ENCODE measurements at regions not wholly inside any gene's neighbourhood (a gene's known extent, or its start where the extent isn't known, plus 50 kb on each side); places are given as distances from the start of the nearest gene placed in this dataset.
A peak's percentile ranks its signal among the peaks of the same experiment; 100 is the strongest.
"Not testable (repeated sequence)": the region's sequence is repeated elsewhere in the genome, so short reads cannot be mapped to it uniquely, and the experiment has no call there.

DNA sequence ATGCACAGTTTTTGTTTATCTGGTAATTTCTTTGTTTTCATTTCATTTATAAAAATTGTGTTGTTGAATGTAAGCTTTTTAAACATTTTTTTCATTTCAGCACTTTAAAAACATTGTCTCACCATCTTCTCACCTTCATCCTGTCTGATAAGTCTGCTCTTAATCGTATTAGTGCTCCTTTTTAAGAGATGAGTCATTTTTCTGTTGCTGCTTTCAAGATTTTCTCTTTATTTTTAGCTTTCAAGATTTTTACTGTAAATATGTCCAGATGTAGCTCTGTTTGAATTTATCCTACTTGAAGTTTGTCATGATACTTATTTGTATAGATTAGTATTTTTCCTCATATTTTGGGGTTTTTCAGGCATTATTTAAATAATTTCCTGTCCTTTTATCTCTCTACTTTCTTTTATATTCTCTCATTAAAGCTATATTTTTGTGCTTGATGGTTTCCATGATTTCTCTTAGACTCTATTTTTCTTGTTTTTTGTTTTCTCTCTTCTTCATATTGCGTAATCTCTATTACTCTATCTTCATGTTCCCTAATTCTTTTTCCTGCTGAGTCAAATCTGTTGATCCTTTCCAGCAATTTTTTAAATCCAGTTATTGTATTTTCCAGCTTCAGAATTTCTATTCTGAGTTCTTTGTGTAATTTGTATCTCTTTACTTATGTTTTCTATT is 1400.4 kb upstream of the PCDH7 start:
- H3K27me3 ChIP-seq (ENCODE audit: control insufficient read depth, insufficient read depth, low read length): no peaks in the 10 kb centered on the region
- H3K36me3 ChIP-seq (ENCODE audit: control insufficient read depth, insufficient read depth, low read length): no peaks in the 10 kb centered on the region
- H3K4me1 ChIP-seq (ENCODE audit: control insufficient read depth, insufficient read depth, low read length): peaks cover 3% of the 10 kb centered on the region; the same call in 1 of the 2 replicates
- no peak overlapping the region for H3K4me3 ChIP-seq (ENCODE audit: low read depth, low read length)
- no peaks in the 10 kb centered on the region for H3K9me3 ChIP-seq (ENCODE audit: control insufficient read depth, insufficient read depth, low read length)
- no peak overlapping the region for H3K9ac ChIP-seq (ENCODE audit: low read depth, low read length)
- no peak overlapping the region for H3K27ac ChIP-seq (ENCODE audit: low read depth, low read length)

GRCh38 chr4:29320947-29321620 is 1399.1 kb upstream of the PCDH7 start:
- Histone ChIP-seq H3K36me3 (ENCODE audit: control insufficient read depth, insufficient read depth, low read length) (no peaks in the 10 kb centered on the region), H3K9me3 (ENCODE audit: control insufficient read depth, insufficient read depth, low read length) (no peaks in the 10 kb centered on the region), H3K27me3 (ENCODE audit: control insufficient read depth, insufficient read depth, low read length) (no peaks in the 10 kb centered on the region), H3K27ac (ENCODE audit: low read depth, low read length) (no peak overlapping the region), H3K9ac (ENCODE audit: low read depth, low read length) (no peak overlapping the region), H3K4me1 (ENCODE audit: control insufficient read depth, insufficient read depth, low read length) (peaks cover 3% of the 10 kb centered on the region; the same call in 1 of the 2 replicates), H3K4me3 (ENCODE audit: low read depth, low read length) (no peak overlapping the region)

GRCh38 chr4:29326004-29326403 is 1394.2 kb upstream of the PCDH7 start:
- H3K4me1 ChIP-seq (ENCODE audit: control insufficient read depth, insufficient read depth, low read length): peaks cover 3% of the 10 kb centered on the region; the same call in 1 of the 2 replicates
- no peaks in the 10 kb centered on the region for H3K9me3 ChIP-seq (ENCODE audit: control insufficient read depth, insufficient read depth, low read length)
- H3K27me3 ChIP-seq (ENCODE audit: control insufficient read depth, insufficient read depth, low read length): no peaks in the 10 kb centered on the region
- no peak overlapping the region for H3K27ac ChIP-seq (ENCODE audit: low read depth, low read length)
- no peak overlapping the region for H3K4me3 ChIP-seq (ENCODE audit: low read depth, low read length)
- no peak overlapping the region for H3K9ac ChIP-seq (ENCODE audit: low read depth, low read length)
- no peaks in the 10 kb centered on the region for H3K36me3 ChIP-seq (ENCODE audit: control insufficient read depth, insufficient read depth, low read length)

- H3K9me3 ChIP-seq (ENCODE audit: control insufficient read depth, insufficient read depth, low read length): no peaks in the 10 kb centered on the region
- H3K36me3 ChIP-seq (ENCODE audit: control insufficient read depth, insufficient read depth, low read length): no peaks in the 10 kb centered on the region
- H3K27ac ChIP-seq (ENCODE audit: low read depth, low read length): no peak overlapping the region
- H3K27me3 ChIP-seq (ENCODE audit: control insufficient read depth, insufficient read depth, low read length): no peaks in the 10 kb centered on the region
- H3K4me1 ChIP-seq (ENCODE audit: control insufficient read depth, insufficient read depth, low read length): peaks cover 3% of the 10 kb centered on the region; the same call in 1 of the 2 replicates
- no peak overlapping the region for H3K9ac ChIP-seq (ENCODE audit: low read depth, low read length)
- H3K4me3 ChIP-seq (ENCODE audit: low read depth, low read length): no peak overlapping the region
Observed at GRCh38 chr4:29326816-29327215, 1393.4 kb upstream of the PCDH7 start.

- H3K27me3 ChIP-seq (ENCODE audit: control insufficient read depth, insufficient read depth, low read length): no peaks in the 10 kb centered on the region
- H3K4me1 ChIP-seq (ENCODE audit: control insufficient read depth, insufficient read depth, low read length): no peaks in the 10 kb centered on the region
- no peak overlapping the region for H3K27ac ChIP-seq (ENCODE audit: low read depth, low read length)
- H3K9ac ChIP-seq (ENCODE audit: low read depth, low read length): no peak overlapping the region
- H3K4me3 ChIP-seq (ENCODE audit: low read depth, low read length): no peak overlapping the region
- H3K9me3 ChIP-seq (ENCODE audit: control insufficient read depth, insufficient read depth, low read length): no peaks in the 10 kb centered on the region
- no peaks in the 10 kb centered on the region for H3K36me3 ChIP-seq (ENCODE audit: control insufficient read depth, insufficient read depth, low read length)
Observed at GRCh38 chr4:29336861-29337260, 1383.3 kb upstream of the PCDH7 start.

DNA sequence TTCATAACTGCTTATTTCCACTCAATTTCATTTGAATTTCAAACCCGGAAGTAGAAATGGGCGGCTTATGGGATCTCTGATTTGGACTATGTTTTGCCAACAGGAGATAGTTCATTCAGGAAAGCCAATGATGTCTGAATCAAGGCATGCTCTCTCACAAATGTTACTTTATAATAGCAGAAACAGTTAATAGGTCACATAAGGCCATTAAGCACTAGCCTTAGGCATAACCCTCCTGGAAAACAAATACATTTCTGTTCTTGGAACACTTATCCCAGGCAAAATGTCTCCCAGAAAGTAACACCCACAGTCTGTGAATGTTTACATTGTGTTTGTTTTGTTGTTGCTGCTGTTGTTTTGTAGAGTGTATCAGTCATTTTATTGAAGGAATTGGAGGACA is 1347.2 kb upstream of the PCDH7 start:
- no peaks in the 10 kb centered on the region for H3K27me3 ChIP-seq (ENCODE audit: control insufficient read depth, insufficient read depth, low read length)
- H3K4me1 ChIP-seq (ENCODE audit: control insufficient read depth, insufficient read depth, low read length): peaks cover 15% of the 10 kb centered on the region
- no peak overlapping the region for H3K4me3 ChIP-seq (ENCODE audit: low read depth, low read length)
- H3K9ac ChIP-seq (ENCODE audit: low read depth, low read length): no peak overlapping the region
- no peaks in the 10 kb centered on the region for H3K36me3 ChIP-seq (ENCODE audit: control insufficient read depth, insufficient read depth, low read length)
- no peaks in the 10 kb centered on the region for H3K9me3 ChIP-seq (ENCODE audit: control insufficient read depth, insufficient read depth, low read length)
- H3K27ac ChIP-seq (ENCODE audit: low read depth, low read length): no peak overlapping the region

GRCh38 chr4:29375716-29376115 is 1344.5 kb upstream of the PCDH7 start:
- Histone ChIP-seq H3K9ac (ENCODE audit: low read depth, low read length) (no peak overlapping the region), H3K27ac (ENCODE audit: low read depth, low read length) (peak overlapping the region; percentile 22), H3K36me3 (ENCODE audit: control insufficient read depth, insufficient read depth, low read length) (no peaks in the 10 kb centered on the region), H3K27me3 (ENCODE audit: control insufficient read depth, insufficient read depth, low read length) (no peaks in the 10 kb centered on the region), H3K4me3 (ENCODE audit: low read depth, low read length) (no peak overlapping the region), H3K4me1 (ENCODE audit: control insufficient read depth, insufficient read depth, low read length) (peaks cover 15% of the 10 kb centered on the region), H3K9me3 (ENCODE audit: control insufficient read depth, insufficient read depth, low read length) (no peaks in the 10 kb centered on the region)

DNA sequence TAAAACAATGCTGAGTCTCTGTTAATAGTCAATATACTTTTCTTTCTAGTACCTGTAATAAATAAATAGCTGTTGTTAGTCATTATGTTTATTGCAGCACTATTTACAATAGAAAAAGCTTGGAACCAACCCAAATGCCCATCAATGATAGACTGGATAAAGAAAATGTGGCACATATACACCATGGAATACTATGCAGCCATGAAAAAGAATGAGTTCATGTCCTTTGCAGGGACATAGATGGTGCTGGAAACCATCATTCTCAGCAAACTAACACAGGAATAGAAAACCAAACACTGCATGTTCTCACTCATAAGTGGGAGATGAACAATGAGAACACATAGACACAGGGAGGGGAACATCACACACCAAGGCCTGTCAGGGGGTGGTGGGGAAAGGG is 1341.9 kb upstream of the PCDH7 start:
- not testable (repeated sequence) for H3K9ac ChIP-seq (ENCODE audit: low read depth, low read length); H3K4me3 ChIP-seq (ENCODE audit: low read depth, low read length); H3K27ac ChIP-seq (ENCODE audit: low read depth, low read length); H3K36me3 ChIP-seq (ENCODE audit: control insufficient read depth, insufficient read depth, low read length); H3K27me3 ChIP-seq (ENCODE audit: control insufficient read depth, insufficient read depth, low read length); H3K9me3 ChIP-seq (ENCODE audit: control insufficient read depth, insufficient read depth, low read length)
- H3K4me1 ChIP-seq (ENCODE audit: control insufficient read depth, insufficient read depth, low read length): peaks cover 15% of the 10 kb centered on the region

GRCh38 chr4:29390921-29391320 is 1329.2 kb upstream of the PCDH7 start:
- H3K9me3 ChIP-seq (ENCODE audit: control insufficient read depth, insufficient read depth, low read length): peaks cover 30% of the 10 kb centered on the region

DNA sequence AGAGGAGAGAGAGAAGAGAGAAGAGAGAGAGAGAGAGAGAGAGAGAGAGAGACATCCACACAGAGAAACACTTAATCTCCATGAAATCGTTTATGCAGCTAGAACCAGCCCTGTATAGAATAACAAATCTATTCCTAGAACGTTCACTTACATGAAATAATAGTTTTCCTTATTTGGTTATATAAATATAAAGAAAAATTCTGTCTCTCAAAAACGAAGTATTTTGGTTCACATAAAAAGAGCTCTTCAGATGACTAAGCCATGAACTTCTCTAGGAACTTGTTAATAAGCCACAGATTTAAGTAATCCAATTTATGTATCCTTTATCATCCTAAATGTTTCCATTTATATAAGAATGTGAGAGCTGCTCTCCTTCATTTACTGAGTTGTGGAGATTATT is 1315.1 kb upstream of the PCDH7 start:
- Histone ChIP-seq H3K4me3 (ENCODE audit: low read depth, low read length) (no peak overlapping the region), H3K4me1 (ENCODE audit: control insufficient read depth, insufficient read depth, low read length) (no peaks in the 10 kb centered on the region), H3K9ac (ENCODE audit: low read depth, low read length) (no peak overlapping the region), H3K36me3 (ENCODE audit: control insufficient read depth, insufficient read depth, low read length) (no peaks in the 10 kb centered on the region), H3K27me3 (ENCODE audit: control insufficient read depth, insufficient read depth, low read length) (no peaks in the 10 kb centered on the region), H3K9me3 (ENCODE audit: control insufficient read depth, insufficient read depth, low read length) (no peaks in the 10 kb centered on the region), H3K27ac (ENCODE audit: low read depth, low read length) (no peak overlapping the region)

More at GRCh38 chr4:29390921-29391320, 1329.2 kb upstream of the PCDH7 start:
- no peaks in the 10 kb centered on the region for H3K4me1 ChIP-seq (ENCODE audit: control insufficient read depth, insufficient read depth, low read length)
- H3K9ac ChIP-seq (ENCODE audit: low read depth, low read length): no peak overlapping the region
- H3K27me3 ChIP-seq (ENCODE audit: control insufficient read depth, insufficient read depth, low read length): no peaks in the 10 kb centered on the region
- no peaks in the 10 kb centered on the region for H3K36me3 ChIP-seq (ENCODE audit: control insufficient read depth, insufficient read depth, low read length)
- H3K27ac ChIP-seq (ENCODE audit: low read depth, low read length): no peak overlapping the region
- H3K4me3 ChIP-seq (ENCODE audit: low read depth, low read length): no peak overlapping the region

- no peaks in the 10 kb centered on the region for H3K27me3 ChIP-seq (ENCODE audit: control insufficient read depth, insufficient read depth, low read length)
- H3K4me1 ChIP-seq (ENCODE audit: control insufficient read depth, insufficient read depth, low read length): peaks cover 8% of the 10 kb centered on the region; the same call in 1 of the 2 replicates
- H3K27ac ChIP-seq (ENCODE audit: low read depth, low read length): no peak overlapping the region
- no peaks in the 10 kb centered on the region for H3K36me3 ChIP-seq (ENCODE audit: control insufficient read depth, insufficient read depth, low read length)
- H3K9ac ChIP-seq (ENCODE audit: low read depth, low read length): no peak overlapping the region
- H3K9me3 ChIP-seq (ENCODE audit: control insufficient read depth, insufficient read depth, low read length): no peaks in the 10 kb centered on the region
- H3K4me3 ChIP-seq (ENCODE audit: low read depth, low read length): no peak overlapping the region
Observed at GRCh38 chr4:29415771-29416170, 1304.4 kb upstream of the PCDH7 start.

All from HUES48 (cell line).